CD4-positive, alpha-beta T cell treated with Interleukin-4 for 4 hours (primary cell): ENCODE measurements at regions not wholly inside any gene's neighbourhood (a gene's known extent, or its start where the extent isn't known, plus 50 kb on each side); places are given as distances from the start of the nearest gene placed in this dataset.
"Not testable (repeated sequence)": the region's sequence is repeated elsewhere in the genome, so short reads cannot be mapped to it uniquely, and the experiment has no call there.

Experiments used
- DNase-seq: peaks from one replicate; pipeline ENCODE4 v3.0.0-alpha.2; 2020

DNA sequence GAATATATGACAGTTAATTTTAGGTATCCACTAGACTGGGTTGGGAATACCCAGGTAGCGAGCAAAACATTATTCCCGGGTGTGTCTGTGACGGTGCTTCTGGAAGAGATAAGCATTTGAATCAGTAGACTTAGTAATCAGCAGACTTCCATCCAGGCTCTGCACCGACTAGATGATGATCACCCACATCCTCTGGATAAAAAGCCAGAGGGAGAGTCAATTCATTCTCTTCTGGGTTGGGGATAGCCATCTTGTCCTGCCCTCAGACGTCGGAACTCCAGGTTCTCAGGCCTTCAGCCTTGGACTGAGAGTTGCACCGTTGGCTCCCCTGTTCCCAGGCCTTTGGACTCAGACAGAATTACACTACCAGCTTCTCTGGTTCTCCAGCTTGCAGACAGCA, 168.0 kb downstream of the PHLDA1 start:
- DNase-seq = no peak

DNA sequence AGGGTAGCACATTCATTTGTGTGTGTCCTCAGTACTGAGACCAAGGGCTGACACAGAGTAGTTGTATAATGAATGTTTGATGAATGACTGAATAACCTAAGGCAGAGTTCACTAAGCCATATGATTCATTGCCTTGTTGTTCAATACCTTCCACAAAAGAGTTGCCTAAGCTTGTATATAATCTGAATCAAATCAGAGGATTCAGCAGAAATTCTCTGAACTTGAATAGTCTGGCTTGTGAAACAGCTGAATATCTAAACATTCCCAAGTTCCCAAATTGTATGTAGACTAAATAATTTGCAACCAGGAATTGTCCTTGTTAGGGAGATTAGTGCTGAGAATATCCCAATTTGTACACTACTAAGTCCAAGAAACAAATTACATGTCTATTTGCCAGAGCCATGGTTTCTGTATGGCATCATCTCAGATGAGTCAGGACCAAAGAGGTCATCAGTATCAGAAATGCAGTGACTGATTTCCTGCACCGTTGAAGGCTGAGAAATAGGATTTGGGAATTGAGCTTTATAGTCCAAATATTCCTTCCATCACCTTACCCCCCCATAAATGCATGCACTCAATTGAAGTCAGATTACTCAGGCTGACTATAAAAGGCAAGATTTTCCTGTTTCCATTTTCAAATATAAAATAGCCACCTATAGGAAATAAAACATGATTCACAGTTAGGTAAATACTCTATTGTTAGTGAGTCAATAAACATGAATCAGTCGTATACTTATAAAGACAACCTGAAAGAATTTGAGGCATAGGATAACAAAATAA, 168.7 kb downstream of the PHLDA1 start:
- no peak for DNase-seq

DNA sequence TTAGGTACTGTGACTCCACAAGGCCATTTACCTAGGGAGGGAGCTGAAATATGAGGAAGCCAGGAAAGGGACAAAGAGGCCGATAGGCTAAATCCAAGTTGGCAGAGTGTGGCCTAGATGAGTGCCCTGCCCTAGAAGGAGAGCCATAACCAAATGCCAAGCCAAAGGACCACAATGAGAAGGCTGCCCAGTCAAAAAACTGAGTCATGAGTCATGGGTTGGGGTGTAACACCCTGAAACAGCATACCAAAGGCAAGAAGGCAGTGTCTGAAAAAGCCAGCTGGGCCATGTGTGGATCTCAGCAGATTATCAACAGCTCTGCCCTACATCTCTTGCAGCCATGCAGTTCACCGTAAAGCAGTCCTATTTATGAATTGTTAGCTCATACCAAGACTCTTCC, 171.7 kb downstream of the PHLDA1 start:
- no peak for DNase-seq

DNA sequence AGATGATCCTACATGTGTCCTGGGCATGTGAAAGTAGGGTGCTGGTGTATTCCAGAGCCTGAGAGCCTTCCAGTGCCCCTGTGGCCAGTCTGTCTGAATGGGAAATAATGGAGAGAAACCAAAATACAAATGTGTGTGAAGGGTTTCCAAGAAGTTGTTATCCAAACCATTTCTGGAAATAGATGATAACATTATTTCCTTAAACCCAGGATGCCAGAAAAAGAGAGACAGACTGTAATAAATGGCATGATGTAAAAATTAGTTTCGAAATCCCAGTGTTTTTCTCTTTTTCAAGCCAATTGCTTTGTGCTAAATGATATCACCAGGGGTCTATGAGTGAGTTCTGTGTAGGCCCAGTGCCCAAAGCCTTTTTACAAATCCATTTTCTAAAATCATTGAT, 175.3 kb downstream of the PHLDA1 start:
- no peak for DNase-seq

- DNase-seq = no peak
Measured at GRCh38 chr12:75855360-75855759, 176.2 kb downstream of the PHLDA1 start.

GRCh38 chr12:75854681-75855309, 176.8 kb downstream of the PHLDA1 start:
- DNase-seq = no peak

DNA sequence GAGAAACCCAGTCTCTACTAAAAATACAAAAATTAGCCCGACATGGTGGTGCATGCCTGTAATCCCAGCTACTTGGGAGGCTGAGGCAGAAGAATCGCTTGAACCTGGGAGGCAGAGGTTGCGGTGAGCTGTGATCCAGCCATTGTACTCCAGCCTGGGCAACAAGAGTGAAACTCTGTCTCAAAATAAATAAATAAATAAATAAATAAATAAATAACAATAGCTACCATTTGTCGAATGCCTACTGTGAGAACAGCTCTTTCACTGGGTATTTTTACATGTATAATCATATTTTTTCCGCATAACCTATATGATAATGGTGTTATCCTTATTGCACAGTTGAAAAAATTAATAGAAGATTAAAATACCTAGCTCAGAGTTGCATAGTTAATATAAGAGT, 177.4 kb downstream of the PHLDA1 start:
- not testable (repeated sequence) for DNase-seq

GRCh38 chr12:75853626-75854025, 177.9 kb downstream of the PHLDA1 start:
- no peak for DNase-seq

GRCh38 chr12:75852956-75853355, 178.6 kb downstream of the PHLDA1 start:
- no peak for DNase-seq

GRCh38 chr12:75852143-75852542, 179.4 kb downstream of the PHLDA1 start:
- no peak for DNase-seq

DNA sequence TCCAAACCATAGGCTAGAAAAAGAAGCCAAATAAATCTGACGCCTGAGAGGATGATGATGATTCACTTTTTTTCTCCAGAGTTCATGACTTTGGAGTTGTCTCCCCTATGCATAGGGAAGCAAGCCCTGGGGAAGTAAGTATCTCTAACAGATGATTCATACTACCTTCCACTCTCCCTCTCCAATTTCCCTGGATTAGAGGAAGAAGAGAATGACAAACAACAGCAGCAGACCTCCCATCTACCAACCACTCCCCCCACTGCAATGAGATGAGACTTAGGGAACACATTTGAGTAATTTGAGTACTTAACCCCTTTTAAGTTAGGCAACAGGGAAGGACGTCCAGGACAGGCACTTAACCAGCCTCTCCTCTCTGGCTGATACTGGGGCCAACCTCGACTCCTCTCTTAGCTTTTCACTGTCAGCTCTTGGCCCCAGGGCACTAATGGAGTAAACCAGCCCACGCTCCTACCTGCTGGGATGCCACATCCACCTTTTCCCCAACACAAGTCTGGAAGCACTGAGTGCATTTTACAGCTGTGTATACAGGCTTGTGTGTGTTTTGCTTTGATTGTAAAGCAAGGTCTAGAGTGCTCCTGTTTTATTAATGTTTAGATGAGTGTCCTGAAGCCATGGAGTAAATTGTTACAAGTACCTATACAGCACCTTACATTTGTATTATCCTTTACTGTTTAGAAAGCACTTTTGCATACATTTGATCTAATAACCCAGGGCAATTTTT, 180.7 kb downstream of the PHLDA1 start:
- no peak for DNase-seq

DNA sequence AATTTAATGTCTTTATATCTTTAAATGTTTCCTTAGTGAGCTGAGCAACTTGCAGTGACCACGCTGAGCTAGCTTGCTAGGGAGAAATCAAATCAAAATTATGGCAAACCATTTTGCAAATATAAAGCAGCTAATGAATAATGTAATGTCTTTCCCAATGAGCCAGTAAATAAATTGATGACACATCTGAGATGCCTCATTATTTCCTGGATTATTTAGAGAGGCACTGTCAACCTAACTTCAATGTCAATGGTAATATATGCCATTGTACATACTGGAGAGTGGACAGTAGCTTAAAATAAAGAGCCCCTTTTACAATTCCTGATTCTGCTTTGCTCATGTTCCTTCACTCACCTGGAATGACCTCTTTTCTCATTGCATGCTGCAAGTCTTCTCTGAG, 182.6 kb downstream of the PHLDA1 start:
- DNase-seq = no peak

DNA sequence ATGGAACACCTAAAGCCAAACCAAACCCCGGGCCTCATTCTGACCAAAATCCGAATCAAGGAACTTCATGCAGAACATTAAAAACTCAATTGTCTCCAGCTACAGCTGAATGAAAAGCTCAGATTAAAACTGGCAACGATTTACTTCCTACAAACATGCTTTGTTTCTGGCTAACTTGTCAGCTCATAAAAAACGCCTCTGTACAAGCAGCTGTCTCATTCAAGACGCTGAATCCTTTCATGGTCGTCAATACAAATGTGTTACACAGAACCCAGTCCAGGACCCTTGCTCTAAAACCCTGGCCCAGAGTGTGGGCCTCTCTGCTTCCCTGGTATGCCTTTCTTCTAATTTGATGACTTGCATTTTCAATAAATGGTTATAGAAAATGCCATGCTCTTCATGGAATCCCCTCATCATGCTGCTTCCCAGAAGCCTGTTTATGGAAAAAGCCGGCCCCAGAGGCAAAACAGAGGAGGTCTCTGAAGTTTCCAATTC, 183.1 kb downstream of the PHLDA1 start:
- DNase-seq = no peak

- no peak for DNase-seq
Measured at GRCh38 chr12:75846102-75846501, 185.5 kb downstream of the PHLDA1 start.

DNA sequence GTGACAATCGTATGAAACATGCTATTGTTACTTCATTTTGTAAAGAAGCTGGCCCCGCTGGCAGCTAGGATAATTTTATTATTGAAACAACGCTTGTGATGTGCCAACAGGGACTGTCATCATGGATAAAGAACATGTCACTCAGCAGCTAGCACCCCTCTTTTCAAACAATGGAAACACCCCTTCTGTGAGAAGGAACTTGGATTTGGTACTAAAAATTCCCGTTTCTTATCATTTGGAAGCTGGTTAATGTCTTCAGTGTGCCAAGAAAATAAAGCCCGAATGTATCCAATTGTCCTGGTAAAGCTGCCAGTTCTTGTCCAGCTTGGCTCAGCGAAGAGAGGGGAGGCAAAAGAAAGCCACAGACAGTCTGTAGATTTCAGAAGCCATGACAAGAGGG, 186.6 kb downstream of the PHLDA1 start:
- no peak for DNase-seq

GRCh38 chr12:75844049-75844770, 187.4 kb downstream of the PHLDA1 start:
- no peak for DNase-seq

GRCh38 chr12:75842090-75842489, 189.5 kb downstream of the PHLDA1 start:
- no peak for DNase-seq

DNA sequence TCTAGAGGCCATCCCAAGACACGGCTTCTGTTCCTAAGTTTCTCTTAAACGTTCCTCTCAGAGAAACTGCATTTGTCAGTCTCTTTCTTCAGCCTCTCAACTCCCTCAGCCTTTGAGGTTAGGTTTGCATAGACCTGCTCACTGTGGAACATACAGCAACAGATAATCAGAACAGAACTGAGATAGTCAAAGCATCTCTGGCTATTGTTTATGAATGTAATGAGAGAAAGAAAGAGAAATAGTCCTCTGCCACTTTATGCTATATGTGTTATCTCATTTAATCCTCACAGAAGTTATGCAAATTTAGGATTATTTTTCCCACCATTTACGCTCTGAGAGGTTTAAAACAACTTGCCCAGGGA, 190.6 kb downstream of the PHLDA1 start:
- no peak for DNase-seq

- no peak for DNase-seq
Measured at GRCh38 chr12:75838309-75838708, 193.3 kb downstream of the PHLDA1 start.

DNA sequence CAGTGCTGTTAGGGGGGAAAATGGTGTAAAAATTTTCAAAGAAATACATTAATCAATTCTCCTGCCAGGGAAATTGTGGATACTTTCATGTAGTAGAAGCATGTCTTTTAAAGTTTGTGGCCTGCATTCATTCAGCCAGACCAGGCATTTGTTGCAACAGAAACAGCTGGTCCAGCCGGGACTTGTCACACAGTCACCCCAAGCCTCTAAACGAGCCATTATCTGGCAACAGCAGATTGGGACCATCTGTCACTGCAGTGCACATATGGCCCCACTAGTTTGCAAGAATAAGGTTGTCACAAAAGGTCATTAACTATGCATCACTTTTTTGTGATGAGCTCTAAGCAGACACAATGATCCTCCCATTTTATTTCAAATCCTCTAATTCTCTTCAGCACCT, 193.9 kb downstream of the PHLDA1 start:
- no peak for DNase-seq

- DNase-seq = no peak
Measured at GRCh38 chr12:75836533-75836932, 195.0 kb downstream of the PHLDA1 start.

- no peak for DNase-seq
Measured at GRCh38 chr12:75834591-75834990, 197.0 kb downstream of the PHLDA1 start.

GRCh38 chr12:75833268-75833667, 198.3 kb downstream of the PHLDA1 start:
- DNase-seq = no peak
